Stomach (tissue), 8 donors: ENCODE measurements at regions not wholly inside any gene's neighbourhood (a gene's known extent, or its start where the extent isn't known, plus 50 kb on each side); places are given as distances from the start of the nearest gene placed in this dataset.
A peak's percentile ranks its signal among the peaks of the same experiment; 100 is the strongest.

Experiments used
- DNase-seq, 2 donors: peaks; one replicate each; pipeline versions ENCODE4 v3.0.0 to v3.0.0-alpha.2; 2013 to 2019
- H3K27ac ChIP-seq, 5 donors: fragments of 200-600 bp in 4 of 5; sonication (generic) in 4 of 5; one replicate each; pipeline ENCODE4 v1.5.1; 2013 to 2019; ENCODE audit warnings: mild to moderate bottlenecking in 1 of 5, moderate library complexity in 1 of 5
- H3K27me3 ChIP-seq, 3 donors: fragments of 200-600 bp; sonication (generic); one replicate each; pipeline ENCODE4 v1.5.1; 2017 to 2019; ENCODE audit warnings: mixed run types in 1 of 3
- H3K36me3 ChIP-seq, 4 donors: fragments of 200-600 bp; sonication (generic); 1 replicate in 3 of 4; 2 replicates in 1 of 4; pipeline ENCODE4 v1.5.1; 2016 to 2019
- H3K4me1 ChIP-seq, 4 donors: fragments of 200-600 bp; sonication (generic); one replicate each; pipeline ENCODE4 v1.5.1; 2016 to 2019
- H3K4me3 ChIP-seq, 4 donors: fragments of 200-600 bp; sonication (generic) in 3 of 4; one replicate each; pipeline ENCODE4 v1.5.1; 2016 to 2019; ENCODE audit warnings: mild to moderate bottlenecking in 1 of 4
- H3K9me3 ChIP-seq, 4 donors: fragments of 200-600 bp; sonication (generic); one replicate each; pipeline ENCODE4 v1.5.1; 2016 to 2019
- EP300 ChIP-seq: sonication (generic); formaldehyde crosslinking; IDR thresholded peaks from one replicate; pipeline ENCODE4 v1.6.1; 2017; ENCODE audit warnings: antibody characterized with exemption
- POLR2A ChIP-seq, 4 donors: fragments of 450-650 bp; IDR thresholded peaks; one replicate each; pipeline ENCODE4 v1.6.1; 2016; ENCODE audit warnings: antibody characterized with exemption in 4 of 4, control low read depth in 2 of 4, mild to moderate bottlenecking in 1 of 4, moderate library complexity in 1 of 4
- POLR2AphosphoS5 ChIP-seq, 3 donors: sonication (generic); formaldehyde crosslinking; IDR thresholded peaks; one replicate each; pipeline ENCODE4 v1.6.1; 2016; ENCODE audit warnings: antibody characterized with exemption in 3 of 3
- WGBS, 5 donors: extraction: QIAGEN DNeasy Blood & Tissue Kit in 3 of 5; methylation state at CpG; one replicate each; pipeline versions ENCODE4 v1.1.5 to v1.1.7; 2013 to 2018; 5-methylcytosine and 5-hydroxymethylcytosine counted together
- intact Hi-C: fragments of 100-400 bp; cut with DNase I; formaldehyde crosslinking; loops from one replicate; pipeline ENCODE4 v1.15.1; 2023; ENCODE audit warnings: low total_unique reads
- TF ChIP-seq, protein P1 (sequence below), 7 experiments: fragments of 450-650 bp in 4 of 7; fragments of 200-600 bp in 3 of 7; sonication (generic) in 3 of 7; IDR thresholded peaks; one replicate each; pipeline ENCODE4 v1.5.1; 2016 to 2019; ENCODE audit warnings: antibody characterized with exemption in 7 of 7, control low read depth in 2 of 7, mild to moderate bottlenecking in 1 of 7
- donor health status: healthy with polysubstance abuse.
- donor health status: Bipolar disorder and iron deficiency.
- donor health status: healthy.

DNA sequence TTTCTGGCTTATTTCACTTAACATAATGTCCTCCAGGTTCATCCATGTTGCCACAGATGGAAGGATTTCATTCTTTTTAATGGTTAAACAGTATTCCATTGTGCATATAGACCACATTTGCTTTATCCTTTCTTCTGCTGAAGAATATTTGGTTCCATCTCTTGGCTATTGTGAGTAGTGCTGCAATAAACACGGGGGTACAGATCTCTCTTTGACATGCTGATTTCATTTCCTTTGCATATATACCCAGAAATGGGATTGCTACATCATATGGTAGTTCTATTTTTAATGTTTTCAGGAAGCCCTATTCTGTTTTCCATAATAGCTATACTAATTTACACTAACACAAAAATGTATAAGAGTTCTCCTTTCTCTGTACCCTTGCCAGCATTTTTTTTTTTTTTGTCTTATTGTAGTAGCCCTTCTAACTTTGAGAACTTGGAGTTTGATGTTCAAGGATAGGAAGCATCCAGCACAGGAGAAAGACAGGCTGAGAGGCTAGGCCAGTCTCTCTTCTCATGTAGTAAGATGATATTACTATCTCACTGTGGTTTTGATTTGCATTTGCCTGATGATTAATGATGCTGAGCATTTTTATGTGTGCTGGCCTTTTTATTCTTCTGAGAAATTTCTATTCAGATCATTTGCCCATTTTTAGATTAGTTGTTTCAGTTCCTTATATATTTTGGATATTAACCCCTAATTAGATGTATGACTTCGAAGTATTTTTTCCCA lies 592.2 kb upstream of the ZNF608 start:
- Histone ChIP-seq H3K4me1 (no peaks in the 10 kb centered on the region), H3K4me3 (no peak overlapping the region), H3K27ac (no peak overlapping the region), H3K27me3 (no peaks in the 10 kb centered on the region), H3K9me3 (no peaks in the 10 kb centered on the region), H3K36me3 (no peaks in the 10 kb centered on the region)
- intact Hi-C loops = no loop called here
- TF ChIP-seq POLR2AphosphoS5 (IDR thresholded peaks at IDR 0.05) = no peak
- TF ChIP-seq POLR2A (IDR thresholded peaks at IDR 0.05) = no peak
- no peak for TF ChIP-seq EP300
- TF ChIP-seq, protein P1, sequence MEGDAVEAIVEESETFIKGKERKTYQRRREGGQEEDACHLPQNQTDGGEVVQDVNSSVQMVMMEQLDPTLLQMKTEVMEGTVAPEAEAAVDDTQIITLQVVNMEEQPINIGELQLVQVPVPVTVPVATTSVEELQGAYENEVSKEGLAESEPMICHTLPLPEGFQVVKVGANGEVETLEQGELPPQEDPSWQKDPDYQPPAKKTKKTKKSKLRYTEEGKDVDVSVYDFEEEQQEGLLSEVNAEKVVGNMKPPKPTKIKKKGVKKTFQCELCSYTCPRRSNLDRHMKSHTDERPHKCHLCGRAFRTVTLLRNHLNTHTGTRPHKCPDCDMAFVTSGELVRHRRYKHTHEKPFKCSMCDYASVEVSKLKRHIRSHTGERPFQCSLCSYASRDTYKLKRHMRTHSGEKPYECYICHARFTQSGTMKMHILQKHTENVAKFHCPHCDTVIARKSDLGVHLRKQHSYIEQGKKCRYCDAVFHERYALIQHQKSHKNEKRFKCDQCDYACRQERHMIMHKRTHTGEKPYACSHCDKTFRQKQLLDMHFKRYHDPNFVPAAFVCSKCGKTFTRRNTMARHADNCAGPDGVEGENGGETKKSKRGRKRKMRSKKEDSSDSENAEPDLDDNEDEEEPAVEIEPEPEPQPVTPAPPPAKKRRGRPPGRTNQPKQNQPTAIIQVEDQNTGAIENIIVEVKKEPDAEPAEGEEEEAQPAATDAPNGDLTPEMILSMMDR (IDR thresholded peaks at IDR 0.05) = no peak
- 74 to 87% (median 82%) methylated on average over 2 of the region's 2 CpGs for WGBS, 5 donors
- DNase-seq = no peak

DNA sequence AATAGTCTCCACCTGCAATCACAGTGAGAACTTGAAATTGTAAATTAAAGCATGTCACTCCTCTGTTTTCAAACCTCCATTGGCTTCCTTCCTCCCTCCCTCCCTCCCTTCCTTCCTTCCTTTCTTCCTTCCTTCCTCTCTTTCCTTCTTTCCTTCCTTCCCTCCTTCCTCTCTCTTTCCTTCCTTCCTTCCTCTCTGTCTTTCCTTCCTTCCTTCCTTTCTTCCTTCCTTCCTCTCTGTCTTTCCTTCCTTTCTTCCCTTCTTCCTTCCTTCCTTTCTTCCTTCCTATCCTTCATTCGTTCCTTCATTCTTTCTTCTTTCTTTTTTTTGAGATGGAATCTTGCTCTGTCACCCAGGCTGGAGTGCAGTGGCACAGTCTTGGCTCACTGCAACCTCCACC lies 595.0 kb upstream of the ZNF608 start:
- no peaks in the 10 kb centered on the region for H3K4me1 ChIP-seq
- no peak overlapping the region for H3K27ac ChIP-seq
- H3K4me3 ChIP-seq = no peak overlapping the region
- no peak for DNase-seq
- H3K36me3 ChIP-seq = no peaks in the 10 kb centered on the region
- intact Hi-C loops = no loop called here
- TF ChIP-seq POLR2AphosphoS5 (IDR thresholded peaks at IDR 0.05) (no peak), EP300 (no peak), POLR2A (IDR thresholded peaks at IDR 0.05) (no peak)
- TF ChIP-seq, protein P1 (IDR thresholded peaks at IDR 0.05) = no peak
- WGBS, 5 donors = 80 to 96% (median 84%) methylated on average over 1 of the region's 1 CpG
- H3K9me3 ChIP-seq = no peaks in the 10 kb centered on the region
- no peaks in the 10 kb centered on the region for H3K27me3 ChIP-seq

DNA sequence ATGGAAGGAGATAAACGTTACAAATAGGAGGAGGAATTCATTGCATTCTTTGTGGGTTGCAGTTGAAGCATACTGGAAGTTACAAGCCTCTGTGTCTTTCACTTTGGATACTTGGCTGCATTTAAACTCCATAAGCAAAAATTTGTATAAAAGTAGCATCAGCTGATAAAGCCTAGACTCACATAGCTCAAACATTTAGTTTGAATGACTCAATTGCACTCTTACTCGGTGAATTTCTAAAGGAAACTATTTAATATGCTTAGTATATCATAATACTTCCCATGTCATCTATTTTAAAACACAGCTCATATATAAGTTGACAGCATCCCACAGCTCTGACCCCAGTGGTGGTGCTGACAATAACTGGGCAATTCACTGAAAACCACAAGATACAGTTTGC lies 596.6 kb upstream of the ZNF608 start:
- no peaks in the 10 kb centered on the region for H3K9me3 ChIP-seq
- no peak overlapping the region for H3K27ac ChIP-seq
- TF ChIP-seq POLR2A (IDR thresholded peaks at IDR 0.05) (no peak), POLR2AphosphoS5 (IDR thresholded peaks at IDR 0.05) (no peak), EP300 (no peak)
- TF ChIP-seq, protein P1 (IDR thresholded peaks at IDR 0.05) = no peak
- intact Hi-C loops = no loop called here
- H3K36me3 ChIP-seq = no peaks in the 10 kb centered on the region
- no peaks in the 10 kb centered on the region for H3K4me1 ChIP-seq
- no peak overlapping the region for H3K4me3 ChIP-seq
- WGBS, 5 donors = 36 to 59% (median 51%) methylated on average over 2 of the region's 2 CpGs
- no peak for DNase-seq
- no peaks in the 10 kb centered on the region for H3K27me3 ChIP-seq

DNA sequence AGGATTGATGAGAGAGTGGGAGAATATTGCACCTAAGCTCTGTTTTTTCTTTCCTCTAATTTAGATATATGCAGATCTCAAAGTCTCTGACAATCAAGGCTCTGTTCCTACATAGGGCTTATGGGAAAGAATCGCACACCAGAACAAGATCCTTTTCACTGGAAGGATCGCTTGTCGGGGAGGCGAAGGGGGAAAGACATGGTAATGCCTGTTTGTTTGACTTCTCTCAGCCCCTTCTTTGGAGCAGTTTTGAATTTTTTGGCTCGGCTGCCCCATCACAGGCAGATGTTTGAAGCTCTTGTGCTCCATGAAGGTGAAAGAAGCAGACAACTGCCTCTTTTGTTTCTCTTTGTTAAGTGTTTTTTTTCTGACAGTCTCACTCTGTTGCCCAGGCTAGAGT lies 599.9 kb upstream of the ZNF608 start:
- no peaks in the 10 kb centered on the region for H3K9me3 ChIP-seq
- no peak for TF ChIP-seq POLR2A (IDR thresholded peaks at IDR 0.05)
- TF ChIP-seq EP300 = no peak
- no peak for TF ChIP-seq POLR2AphosphoS5 (IDR thresholded peaks at IDR 0.05)
- TF ChIP-seq, protein P1 (IDR thresholded peaks at IDR 0.05) = no peak
- no peak overlapping the region for H3K27ac ChIP-seq
- H3K36me3 ChIP-seq = no peaks in the 10 kb centered on the region
- H3K27me3 ChIP-seq = no peaks in the 10 kb centered on the region
- WGBS, 5 donors = 87 to 97% (median 94%) methylated on average over 5 of the region's 5 CpGs
- H3K4me1 ChIP-seq = peaks cover 0 to 9% (median 3%) of the 10 kb centered on the region in 4 donors
- intact Hi-C loops = no loop called here
- peak in 1 of 2 donors; percentile 16 for DNase-seq
- no peak overlapping the region for H3K4me3 ChIP-seq
